ENCODE measurements at regions not wholly inside any gene's neighbourhood (a gene's known extent, or its start where the extent isn't known, plus 50 kb on each side); places are given as distances from the start of the nearest gene placed in this dataset.

DNA sequence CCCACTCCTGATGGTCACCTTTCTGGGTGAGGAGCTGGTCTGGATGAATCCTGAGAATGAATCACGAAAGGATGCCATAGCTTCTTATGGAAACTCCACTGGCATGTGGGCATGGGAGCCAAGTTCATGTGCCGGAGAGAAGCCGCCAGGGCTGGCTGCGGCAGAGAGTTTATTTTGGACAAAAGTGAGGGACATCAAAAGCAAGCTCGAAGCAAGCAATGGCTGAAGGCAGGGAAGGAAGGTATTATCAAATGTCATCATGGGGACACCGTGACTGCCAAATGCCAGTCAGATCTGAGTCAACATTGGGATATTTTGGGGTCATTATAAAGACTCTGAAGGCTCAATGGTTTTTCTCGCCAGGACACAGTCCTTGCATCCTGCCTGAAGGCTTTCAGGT is 249.1 kb downstream of the QKI start:
- TF ChIP-seq CTCF (IDR thresholded peaks at IDR 0.05; ENCODE audit: unreplicated experiment), result no peak
- Mint-ChIP-seq H3K4me1 (ENCODE audit: low read depth, unreplicated experiment) (no peaks in the 10 kb centered on the region), H3K27ac (ENCODE audit: unreplicated experiment) (no peak overlapping the region), H3K36me3 (ENCODE audit: insufficient read depth, unreplicated experiment) (no peaks in the 10 kb centered on the region), H3K9me3 (ENCODE audit: low read depth, unreplicated experiment) (no peaks in the 10 kb centered on the region), H3K27me3 (ENCODE audit: unreplicated experiment) (peaks cover 20% of the 10 kb centered on the region), H3K4me3 (ENCODE audit: low read depth, unreplicated experiment) (no peak overlapping the region)
- CTCF ChIA-PET, result no interaction called here
- DNase-seq, result no peak
- intact Hi-C loops (cut with micrococcal nuclease; ENCODE audit: unreplicated experiment), result no loop called here
- no TSS peak for BruUV-seq (replicated peaks)

DNA sequence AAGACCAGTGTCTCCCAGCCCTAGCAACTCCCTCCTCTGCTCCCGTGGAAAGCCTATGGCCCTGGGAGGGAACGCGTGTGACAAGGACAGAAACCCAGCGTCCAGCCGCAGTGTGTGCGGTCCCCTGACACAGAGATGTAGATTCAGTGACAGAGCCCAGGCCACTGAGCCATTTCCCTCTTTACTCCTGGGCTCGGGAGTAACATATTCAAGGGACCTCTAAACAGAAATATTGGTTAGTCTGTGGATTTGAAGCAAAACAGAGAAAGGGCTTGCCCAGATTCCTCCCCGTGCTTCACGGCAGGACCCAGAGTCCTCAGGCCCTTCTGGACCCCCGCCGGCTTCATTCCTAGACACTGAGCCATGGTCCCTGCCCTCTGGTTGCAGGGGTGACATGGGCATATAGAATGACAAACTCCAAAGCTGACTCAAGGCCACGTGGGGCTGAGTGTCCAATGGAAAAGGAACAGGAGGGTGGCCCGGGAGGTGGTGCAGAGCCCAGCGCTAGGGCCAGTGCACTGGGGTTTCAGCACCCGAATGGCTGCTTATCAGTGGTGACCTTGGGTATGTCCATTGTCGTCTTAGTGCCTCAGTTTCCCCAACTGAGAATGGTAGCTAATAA is 248.2 kb downstream of the QKI start:
- H3K4me1 Mint-ChIP-seq (ENCODE audit: low read depth, unreplicated experiment), result no peaks in the 10 kb centered on the region
- H3K36me3 Mint-ChIP-seq (ENCODE audit: insufficient read depth, unreplicated experiment), result no peaks in the 10 kb centered on the region
- TF ChIP-seq CTCF (IDR thresholded peaks at IDR 0.05; ENCODE audit: unreplicated experiment), result no peak
- H3K9me3 Mint-ChIP-seq (ENCODE audit: low read depth, unreplicated experiment), result no peaks in the 10 kb centered on the region
- peaks cover 28% of the 10 kb centered on the region for H3K27me3 Mint-ChIP-seq (ENCODE audit: unreplicated experiment)
- no peak for DNase-seq
- intact Hi-C loops (cut with micrococcal nuclease; ENCODE audit: unreplicated experiment), result no loop called here
- no TSS peak for BruUV-seq (replicated peaks)
- CTCF ChIA-PET, result no interaction called here
- no peak overlapping the region for H3K4me3 Mint-ChIP-seq (ENCODE audit: low read depth, unreplicated experiment)
- H3K27ac Mint-ChIP-seq (ENCODE audit: unreplicated experiment), result no peak overlapping the region

GRCh38 chr6:163661272-163661671 is 246.8 kb downstream of the QKI start:
- no peak for DNase-seq
- CTCF ChIA-PET, result no interaction called here
- Mint-ChIP-seq H3K27me3 (ENCODE audit: unreplicated experiment) (peaks cover 28% of the 10 kb centered on the region), H3K9me3 (ENCODE audit: low read depth, unreplicated experiment) (no peaks in the 10 kb centered on the region), H3K4me1 (ENCODE audit: low read depth, unreplicated experiment) (no peaks in the 10 kb centered on the region), H3K4me3 (ENCODE audit: low read depth, unreplicated experiment) (no peak overlapping the region), H3K36me3 (ENCODE audit: insufficient read depth, unreplicated experiment) (no peaks in the 10 kb centered on the region), H3K27ac (ENCODE audit: unreplicated experiment) (no peak overlapping the region)
- no TSS peak for BruUV-seq (replicated peaks)
- intact Hi-C loops (cut with micrococcal nuclease; ENCODE audit: unreplicated experiment), result no loop called here
- TF ChIP-seq CTCF (IDR thresholded peaks at IDR 0.05; ENCODE audit: unreplicated experiment), result no peak

DNA sequence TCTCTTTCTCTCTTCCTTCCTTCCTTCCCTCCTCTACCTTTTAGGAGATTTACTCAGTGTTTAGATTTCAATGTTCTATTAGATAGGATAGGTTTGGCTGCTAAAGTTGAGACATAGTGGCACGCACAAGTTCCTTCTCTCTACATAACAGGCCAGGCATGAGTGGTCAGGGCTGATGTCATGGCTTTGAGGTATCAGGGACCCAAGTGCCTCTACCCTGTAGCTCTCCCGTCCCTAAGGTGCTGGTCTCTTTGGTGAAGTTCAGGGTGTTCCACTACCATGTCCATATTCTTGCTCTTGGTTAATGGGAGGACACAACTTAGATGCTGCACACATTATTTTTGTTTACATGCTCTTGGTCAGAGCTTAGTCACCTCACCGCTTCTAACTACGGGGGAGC is 245.3 kb downstream of the QKI start:
- no TSS peak for BruUV-seq (replicated peaks)
- Mint-ChIP-seq H3K4me3 (ENCODE audit: low read depth, unreplicated experiment) (no peak overlapping the region), H3K9me3 (ENCODE audit: low read depth, unreplicated experiment) (peaks cover under 1% of the 10 kb centered on the region), H3K4me1 (ENCODE audit: low read depth, unreplicated experiment) (no peaks in the 10 kb centered on the region), H3K27ac (ENCODE audit: unreplicated experiment) (no peak overlapping the region), H3K36me3 (ENCODE audit: insufficient read depth, unreplicated experiment) (no peaks in the 10 kb centered on the region), H3K27me3 (ENCODE audit: unreplicated experiment) (peaks cover 28% of the 10 kb centered on the region)
- TF ChIP-seq CTCF (IDR thresholded peaks at IDR 0.05; ENCODE audit: unreplicated experiment), result no peak
- CTCF ChIA-PET, result no interaction called here
- intact Hi-C loops (cut with micrococcal nuclease; ENCODE audit: unreplicated experiment), result no loop called here
- DNase-seq, result no peak
